Tibial artery (tissue), 4 donors: ENCODE measurements at regions not wholly inside any gene's neighbourhood (a gene's known extent, or its start where the extent isn't known, plus 50 kb on each side); places are given as distances from the start of the nearest gene placed in this dataset.

Experiments used
- DNase-seq, 2 donors: peaks; one replicate each; pipeline ENCODE4 v3.0.0-alpha.2; 2019
- H3K27ac ChIP-seq, 2 donors: fragments of 200-600 bp; sonication (generic) in 1 of 2; 1 replicate in 1 of 2; 2 replicates in 1 of 2; pipeline ENCODE4 v1.5.1; 2018 to 2019; ENCODE audit warnings: mild to moderate bottlenecking in 1 of 2
- H3K27me3 ChIP-seq, 2 donors: fragments of 200-600 bp; sonication (generic) in 1 of 2; one replicate each; pipeline versions ENCODE4 v1.5.1 to v1.6.0; 2016 to 2019
- H3K36me3 ChIP-seq, 3 donors: fragments of 200-600 bp; sonication (generic) in 2 of 3; one replicate each; pipeline ENCODE4 v1.5.1; 2016 to 2019; ENCODE audit warnings: mild to moderate bottlenecking in 2 of 3
- H3K4me1 ChIP-seq, 4 donors: fragments of 200-600 bp; sonication (generic) in 2 of 4; 1 replicate in 3 of 4; 2 replicates in 1 of 4; pipeline ENCODE4 v1.5.1; 2016 to 2019
- H3K4me3 ChIP-seq, 2 donors: fragments of 200-600 bp; sonication (generic) in 1 of 2; 1 replicate in 1 of 2; 2 replicates in 1 of 2; pipeline ENCODE4 v1.5.1; 2018 to 2019; ENCODE audit warnings: mild to moderate bottlenecking in 2 of 2
- H3K9me3 ChIP-seq, 3 donors: fragments of 200-600 bp; sonication (generic) in 1 of 3; one replicate each; pipeline ENCODE4 v1.5.1; 2016 to 2019
- intact Hi-C: fragments of 100-400 bp; cut with DNase I; formaldehyde crosslinking; loops from one replicate; pipeline ENCODE4 v1.15.0; 2023; ENCODE audit warnings: low total_unique reads
- TF ChIP-seq, protein P1 (sequence below), 2 experiments: fragments of 200-600 bp in 1 of 2; fragments of 450-650 bp in 1 of 2; IDR thresholded peaks; one replicate each; pipeline ENCODE4 v1.5.1; 2017 to 2019; ENCODE audit warnings: antibody characterized with exemption in 2 of 2, mild to moderate bottlenecking in 1 of 2, moderate library complexity in 1 of 2

DNA sequence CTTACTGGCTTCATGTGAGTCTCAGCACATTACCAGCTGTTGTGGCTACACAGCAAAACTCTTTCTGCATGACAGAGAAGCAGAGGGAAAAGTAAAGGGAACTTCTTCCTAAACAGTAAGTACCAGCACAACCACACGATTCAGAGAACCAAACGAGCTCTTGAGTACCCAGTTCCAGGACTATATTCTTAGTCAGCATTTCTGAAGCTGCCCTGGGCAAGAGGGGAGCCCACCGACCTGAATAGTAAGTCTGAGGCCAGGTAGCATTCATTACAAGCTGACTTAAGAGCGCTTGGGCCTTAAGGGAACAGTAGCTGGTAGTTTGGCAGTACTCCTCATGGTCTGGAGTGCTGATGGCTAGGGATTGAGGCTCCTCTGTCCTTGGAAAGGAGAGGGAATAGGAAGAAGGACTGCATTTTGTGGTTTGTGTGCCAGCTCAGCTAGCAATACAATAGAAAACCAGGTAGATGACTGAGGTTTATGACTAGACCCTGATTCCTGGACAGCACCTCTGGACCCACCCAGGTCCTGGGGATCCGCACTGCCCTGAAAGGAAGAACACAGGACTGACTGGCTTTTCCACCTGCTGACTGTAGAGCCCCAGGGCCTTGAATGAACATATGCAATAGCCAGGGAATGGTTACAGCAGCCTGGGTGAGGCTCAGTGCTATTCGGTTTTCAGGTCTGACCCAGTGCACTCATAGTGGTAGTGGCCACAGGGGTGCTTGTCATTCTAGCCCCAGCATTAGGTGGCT lies 396.8 kb upstream of the PRMT6 start:
- no peak for DNase-seq
- intact Hi-C loops: no loop called here
- Histone ChIP-seq H3K36me3 (no peaks in the 10 kb centered on the region), H3K4me3 (no peak overlapping the region), H3K27me3 (no peaks in the 10 kb centered on the region), H3K4me1 (no peaks in the 10 kb centered on the region), H3K9me3 (peaks cover 0 to 3% (median 0%) of the 10 kb centered on the region in 3 donors), H3K27ac (no peak overlapping the region)
- TF ChIP-seq, protein P1, sequence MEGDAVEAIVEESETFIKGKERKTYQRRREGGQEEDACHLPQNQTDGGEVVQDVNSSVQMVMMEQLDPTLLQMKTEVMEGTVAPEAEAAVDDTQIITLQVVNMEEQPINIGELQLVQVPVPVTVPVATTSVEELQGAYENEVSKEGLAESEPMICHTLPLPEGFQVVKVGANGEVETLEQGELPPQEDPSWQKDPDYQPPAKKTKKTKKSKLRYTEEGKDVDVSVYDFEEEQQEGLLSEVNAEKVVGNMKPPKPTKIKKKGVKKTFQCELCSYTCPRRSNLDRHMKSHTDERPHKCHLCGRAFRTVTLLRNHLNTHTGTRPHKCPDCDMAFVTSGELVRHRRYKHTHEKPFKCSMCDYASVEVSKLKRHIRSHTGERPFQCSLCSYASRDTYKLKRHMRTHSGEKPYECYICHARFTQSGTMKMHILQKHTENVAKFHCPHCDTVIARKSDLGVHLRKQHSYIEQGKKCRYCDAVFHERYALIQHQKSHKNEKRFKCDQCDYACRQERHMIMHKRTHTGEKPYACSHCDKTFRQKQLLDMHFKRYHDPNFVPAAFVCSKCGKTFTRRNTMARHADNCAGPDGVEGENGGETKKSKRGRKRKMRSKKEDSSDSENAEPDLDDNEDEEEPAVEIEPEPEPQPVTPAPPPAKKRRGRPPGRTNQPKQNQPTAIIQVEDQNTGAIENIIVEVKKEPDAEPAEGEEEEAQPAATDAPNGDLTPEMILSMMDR (IDR thresholded peaks at IDR 0.05): no peak

DNA sequence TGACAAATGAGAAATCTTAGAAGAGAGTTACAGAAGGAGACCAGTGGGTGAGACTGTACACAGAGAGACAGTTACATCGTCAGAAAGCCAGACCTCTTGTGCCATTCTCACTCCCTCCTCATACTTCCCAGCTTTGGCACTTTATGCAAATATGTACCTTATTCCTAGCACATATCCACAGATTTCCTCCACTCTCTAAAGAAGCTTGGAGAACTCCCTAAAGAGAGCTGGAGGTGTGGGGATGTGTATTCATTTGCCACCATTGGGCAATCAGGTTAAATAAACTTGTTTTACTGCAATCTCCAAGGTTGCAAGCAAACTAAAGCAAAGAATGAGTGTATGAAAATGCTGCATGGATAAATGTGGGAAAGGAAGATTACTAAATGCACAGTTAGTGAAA lies 380.9 kb upstream of the PRMT6 start:
- Histone ChIP-seq H3K27me3 (no peaks in the 10 kb centered on the region), H3K4me3 (no peak overlapping the region), H3K36me3 (no peaks in the 10 kb centered on the region), H3K27ac (no peak overlapping the region), H3K9me3 (no peaks in the 10 kb centered on the region), H3K4me1 (no peaks in the 10 kb centered on the region)
- intact Hi-C loops: no loop called here
- DNase-seq: no peak
- TF ChIP-seq, protein P1 (IDR thresholded peaks at IDR 0.05): no peak

DNA sequence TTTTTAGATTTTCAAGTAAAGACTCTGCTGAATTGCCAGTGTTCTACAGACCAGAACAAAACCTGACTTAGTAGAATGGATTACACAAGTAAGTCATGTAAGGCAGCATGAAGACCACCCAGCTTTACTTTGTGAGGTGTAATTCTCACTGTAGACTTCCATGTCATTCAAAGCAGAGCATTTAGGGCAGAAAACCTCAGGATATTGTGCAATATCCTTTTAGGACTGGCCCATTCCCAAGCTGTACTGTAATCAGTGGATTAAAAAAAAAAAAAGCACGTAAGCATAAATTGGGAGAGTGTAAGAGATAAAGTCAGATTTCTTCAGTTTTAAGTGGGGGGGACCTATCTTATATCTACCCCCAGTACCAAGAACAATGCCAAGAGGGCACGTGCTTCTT lies 380.5 kb upstream of the PRMT6 start:
- no peak for DNase-seq
- Histone ChIP-seq H3K9me3 (no peaks in the 10 kb centered on the region), H3K27me3 (no peaks in the 10 kb centered on the region), H3K4me3 (no peak overlapping the region), H3K36me3 (no peaks in the 10 kb centered on the region), H3K4me1 (no peaks in the 10 kb centered on the region), H3K27ac (no peak overlapping the region)
- TF ChIP-seq, protein P1 (IDR thresholded peaks at IDR 0.05): no peak
- intact Hi-C loops: no loop called here

DNA sequence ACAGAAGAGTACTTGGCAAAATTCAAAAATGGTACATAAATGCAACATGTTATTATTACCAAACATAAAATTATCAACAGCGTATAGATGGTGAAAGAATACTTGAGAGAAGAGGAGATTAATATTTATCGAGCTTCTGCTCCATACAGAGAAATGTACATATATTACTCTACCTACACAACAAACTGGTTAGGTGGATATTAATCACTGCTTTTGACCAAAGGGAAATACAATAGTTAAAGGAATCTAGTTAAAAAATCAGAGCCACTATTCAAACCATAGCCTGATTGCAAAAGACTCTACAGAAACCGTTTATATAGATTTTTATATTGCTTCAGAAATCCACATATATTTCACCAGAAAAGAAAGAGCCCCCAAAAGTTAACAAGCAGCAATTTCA lies 379.3 kb upstream of the PRMT6 start:
- Histone ChIP-seq H3K4me3 (no peak overlapping the region), H3K4me1 (no peaks in the 10 kb centered on the region), H3K36me3 (no peaks in the 10 kb centered on the region), H3K9me3 (no peaks in the 10 kb centered on the region), H3K27me3 (no peaks in the 10 kb centered on the region), H3K27ac (no peak overlapping the region)
- TF ChIP-seq, protein P1 (IDR thresholded peaks at IDR 0.05): no peak
- no peak for DNase-seq
- intact Hi-C loops: no loop called here

DNA sequence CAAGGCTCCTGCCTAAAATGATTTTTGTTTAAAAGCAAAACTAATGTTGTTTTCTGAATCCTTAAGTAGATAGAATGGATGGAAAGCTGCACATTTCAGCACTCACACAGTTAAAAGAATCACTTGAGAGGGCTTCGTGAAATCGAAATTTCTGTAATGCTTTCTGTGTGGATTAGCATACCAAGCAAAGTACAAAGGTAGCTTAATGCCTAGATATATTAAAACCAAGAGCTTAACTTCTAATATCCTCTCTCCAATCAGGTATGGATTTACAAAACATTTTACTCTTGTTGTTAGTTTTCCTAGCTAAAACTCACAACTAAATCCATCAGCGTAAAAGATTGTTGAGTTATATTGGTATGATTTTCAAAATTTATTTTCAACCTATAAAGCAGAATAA lies 378.8 kb upstream of the PRMT6 start:
- Histone ChIP-seq H3K27ac (no peak overlapping the region), H3K9me3 (no peaks in the 10 kb centered on the region), H3K4me3 (no peak overlapping the region), H3K27me3 (no peaks in the 10 kb centered on the region), H3K36me3 (no peaks in the 10 kb centered on the region), H3K4me1 (no peaks in the 10 kb centered on the region)
- DNase-seq: no peak
- TF ChIP-seq, protein P1 (IDR thresholded peaks at IDR 0.05): no peak
- intact Hi-C loops: no loop called here
